HFFc6 (cell line): ENCODE measurements at regions not wholly inside any gene's neighbourhood (a gene's known extent, or its start where the extent isn't known, plus 50 kb on each side); places are given as distances from the start of the nearest gene placed in this dataset.
A peak's percentile ranks its signal among the peaks of the same experiment; 100 is the strongest.

Experiments
- DNase-seq: peaks from one replicate; pipeline ENCODE4 v3.0.0-alpha.2; 2018
- H3K27ac Mint-ChIP-seq: 2 replicates; pipeline ENCODE4 v1.8.0; 2020; ENCODE audit warnings: mild to moderate bottlenecking, mixed read lengths
- H3K27me3 Mint-ChIP-seq: 2 replicates; pipeline ENCODE4 v1.8.0; 2021; ENCODE audit warnings: mild to moderate bottlenecking, moderate library complexity, mixed read lengths; ENCODE audit not compliant: insufficient read depth
- H3K36me3 Mint-ChIP-seq: 2 replicates; pipeline ENCODE4 v1.8.0; 2021; ENCODE audit warnings: low read depth, mixed read lengths
- H3K4me1 Mint-ChIP-seq: 2 replicates; pipeline ENCODE4 v1.8.0; 2020; ENCODE audit warnings: low read depth, mixed read lengths
- H3K4me3 Mint-ChIP-seq: 2 replicates; pipeline ENCODE4 v1.8.0; 2020; ENCODE audit warnings: mild to moderate bottlenecking, moderate library complexity, mixed read lengths
- H3K9me3 Mint-ChIP-seq: 2 replicates; pipeline ENCODE4 v1.8.0; 2020; ENCODE audit warnings: mild to moderate bottlenecking, mixed read lengths
- CTCF ChIP-seq: fragments of 200-600 bp; sonication (generic); IDR thresholded peaks from 2 replicates; pipeline ENCODE4 v1.5.0; 2021; ENCODE audit warnings: antibody characterized with exemption, mild to moderate bottlenecking

- Mint-ChIP-seq H3K4me3 (no peak overlapping the region), H3K4me1 (peaks cover 20% of the 10 kb centered on the region), H3K36me3 (no peaks in the 10 kb centered on the region), H3K27ac (peak overlapping the region; percentile 68; the same call in 1 of the 2 replicates), H3K27me3 (no peaks in the 10 kb centered on the region), H3K9me3 (no peaks in the 10 kb centered on the region)
- no peak for DNase-seq
- no peak for TF ChIP-seq CTCF
Observed at GRCh38 chr6:5906340-5906670, 100.4 kb downstream of the NRN1 start.

GRCh38 chr6:5905431-5906339 lies 101.0 kb downstream of the NRN1 start:
- DNase-seq = peak; percentile 78
- Mint-ChIP-seq H3K36me3 (no peaks in the 10 kb centered on the region), H3K4me3 (peak overlapping the region; percentile 29), H3K27ac (peak overlapping the region; percentile 68), H3K4me1 (peaks cover 20% of the 10 kb centered on the region), H3K27me3 (no peaks in the 10 kb centered on the region), H3K9me3 (no peaks in the 10 kb centered on the region)
- no peak for TF ChIP-seq CTCF

GRCh38 chr6:5904532-5904931 lies 102.2 kb downstream of the NRN1 start:
- Mint-ChIP-seq H3K27ac (no peak overlapping the region), H3K9me3 (no peaks in the 10 kb centered on the region), H3K27me3 (no peaks in the 10 kb centered on the region; the same call in 1 of the 2 replicates), H3K36me3 (no peaks in the 10 kb centered on the region), H3K4me3 (no peak overlapping the region), H3K4me1 (peaks cover 20% of the 10 kb centered on the region)
- no peak for TF ChIP-seq CTCF
- no peak for DNase-seq

- TF ChIP-seq CTCF = no peak
- DNase-seq = no peak
- Mint-ChIP-seq H3K27ac (no peak overlapping the region), H3K4me3 (no peak overlapping the region), H3K36me3 (no peaks in the 10 kb centered on the region), H3K9me3 (no peaks in the 10 kb centered on the region), H3K27me3 (peaks cover 10% of the 10 kb centered on the region), H3K4me1 (no peaks in the 10 kb centered on the region; the same call in 1 of the 2 replicates)
Observed at GRCh38 chr6:5899216-5900045, 107.3 kb downstream of the NRN1 start.

GRCh38 chr6:5898563-5898962 lies 108.2 kb downstream of the NRN1 start:
- H3K36me3 Mint-ChIP-seq = no peaks in the 10 kb centered on the region
- DNase-seq = no peak
- peaks cover 12% of the 10 kb centered on the region for H3K27me3 Mint-ChIP-seq
- H3K9me3 Mint-ChIP-seq = no peaks in the 10 kb centered on the region
- H3K4me3 Mint-ChIP-seq = no peak overlapping the region
- TF ChIP-seq CTCF = no peak
- H3K27ac Mint-ChIP-seq = no peak overlapping the region
- H3K4me1 Mint-ChIP-seq = no peaks in the 10 kb centered on the region; the same call in 1 of the 2 replicates
